Suprapubic skin (tissue), 4 donors: ENCODE measurements at regions not wholly inside any gene's neighbourhood (a gene's known extent, or its start where the extent isn't known, plus 50 kb on each side); places are given as distances from the start of the nearest gene placed in this dataset.
"Not testable (repeated sequence)": the region's sequence is repeated elsewhere in the genome, so short reads cannot be mapped to it uniquely, and the experiment has no call there.

Experiments used
- DNase-seq, 2 donors: peaks; one replicate each; pipeline ENCODE4 v3.0.0-alpha.2; 2019; ENCODE audit warnings: low spot score in 2 of 2
- H3K27ac ChIP-seq: fragments of 200-600 bp; sonication (generic); one replicate; pipeline ENCODE4 v1.5.1; 2019
- H3K27me3 ChIP-seq: fragments of 200-600 bp; sonication (generic); one replicate; pipeline ENCODE4 v1.5.1; 2019
- H3K36me3 ChIP-seq: fragments of 200-600 bp; sonication (generic); one replicate; pipeline ENCODE4 v1.5.1; 2019
- H3K4me1 ChIP-seq: fragments of 200-600 bp; sonication (generic); one replicate; pipeline ENCODE4 v1.5.1; 2019
- H3K4me3 ChIP-seq: fragments of 200-600 bp; sonication (generic); one replicate; pipeline ENCODE4 v1.5.1; 2019; ENCODE audit warnings: mild to moderate bottlenecking
- H3K9me3 ChIP-seq: fragments of 200-600 bp; sonication (generic); one replicate; pipeline ENCODE4 v1.5.1; 2019
- EP300 ChIP-seq: sonication (generic); formaldehyde crosslinking; IDR thresholded peaks from one replicate; pipeline ENCODE4 v1.6.1; 2017; ENCODE audit warnings: antibody characterized with exemption
- POLR2A ChIP-seq, 2 donors: fragments of 450-650 bp; IDR thresholded peaks; one replicate each; pipeline ENCODE4 v1.6.1; 2017; ENCODE audit warnings: antibody characterized with exemption in 2 of 2, mild to moderate bottlenecking in 2 of 2, moderate library complexity in 2 of 2
- POLR2AphosphoS5 ChIP-seq, 3 donors: sonication (generic); formaldehyde crosslinking; IDR thresholded peaks; one replicate each; pipeline ENCODE4 v1.6.1; 2017; ENCODE audit warnings: antibody characterized with exemption in 3 of 3
- WGBS: methylation state at CpG from one replicate; pipeline ENCODE4 v1.1.5; 2018; 5-methylcytosine and 5-hydroxymethylcytosine counted together
- TF ChIP-seq, protein P1 (sequence below), 2 donors: fragments of 200-600 bp in 1 of 2; fragments of 450-650 bp in 1 of 2; sonication (generic) in 1 of 2; IDR thresholded peaks; one replicate each; pipeline ENCODE4 v1.5.1; 2016 to 2019; ENCODE audit warnings: antibody characterized with exemption in 2 of 2, mild to moderate bottlenecking in 1 of 2, moderate library complexity in 1 of 2

DNA sequence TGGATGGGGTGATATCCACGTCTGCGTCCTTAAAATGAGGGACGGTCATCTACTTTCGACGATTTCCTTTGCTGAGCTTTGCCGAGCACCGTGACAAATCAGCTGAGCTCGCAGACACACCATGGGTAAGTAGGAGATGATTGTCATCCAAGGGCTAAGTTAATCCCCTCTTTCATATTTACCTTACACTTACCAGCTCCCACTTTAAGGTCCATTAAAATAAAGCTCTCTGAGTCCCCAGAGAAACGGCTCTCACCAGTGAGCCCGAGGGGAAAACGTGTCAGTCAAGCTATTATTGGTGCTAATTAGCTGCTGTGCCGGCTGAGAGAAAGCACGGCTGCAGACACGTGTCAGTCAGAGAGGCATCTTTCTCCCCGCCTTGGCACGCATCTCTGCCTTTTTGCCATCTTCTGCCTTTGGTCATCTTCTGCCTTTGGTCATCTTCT is 72.2 kb downstream of the CRLF2 start:
- peak; percentile 5 to 74 for DNase-seq
- Histone ChIP-seq H3K27me3 (peaks cover 5% of the 10 kb centered on the region), H3K4me3 (no peak overlapping the region), H3K9me3 (no peaks in the 10 kb centered on the region), H3K36me3 (no peaks in the 10 kb centered on the region), H3K27ac (no peak overlapping the region), H3K4me1 (no peaks in the 10 kb centered on the region)
- 46% methylated on average over 16 of the region's 16 CpGs for WGBS
- TF ChIP-seq POLR2AphosphoS5 (IDR thresholded peaks at IDR 0.05) (no peak), POLR2A (IDR thresholded peaks at IDR 0.05) (no peak), EP300 (no peak)
- TF ChIP-seq, protein P1, sequence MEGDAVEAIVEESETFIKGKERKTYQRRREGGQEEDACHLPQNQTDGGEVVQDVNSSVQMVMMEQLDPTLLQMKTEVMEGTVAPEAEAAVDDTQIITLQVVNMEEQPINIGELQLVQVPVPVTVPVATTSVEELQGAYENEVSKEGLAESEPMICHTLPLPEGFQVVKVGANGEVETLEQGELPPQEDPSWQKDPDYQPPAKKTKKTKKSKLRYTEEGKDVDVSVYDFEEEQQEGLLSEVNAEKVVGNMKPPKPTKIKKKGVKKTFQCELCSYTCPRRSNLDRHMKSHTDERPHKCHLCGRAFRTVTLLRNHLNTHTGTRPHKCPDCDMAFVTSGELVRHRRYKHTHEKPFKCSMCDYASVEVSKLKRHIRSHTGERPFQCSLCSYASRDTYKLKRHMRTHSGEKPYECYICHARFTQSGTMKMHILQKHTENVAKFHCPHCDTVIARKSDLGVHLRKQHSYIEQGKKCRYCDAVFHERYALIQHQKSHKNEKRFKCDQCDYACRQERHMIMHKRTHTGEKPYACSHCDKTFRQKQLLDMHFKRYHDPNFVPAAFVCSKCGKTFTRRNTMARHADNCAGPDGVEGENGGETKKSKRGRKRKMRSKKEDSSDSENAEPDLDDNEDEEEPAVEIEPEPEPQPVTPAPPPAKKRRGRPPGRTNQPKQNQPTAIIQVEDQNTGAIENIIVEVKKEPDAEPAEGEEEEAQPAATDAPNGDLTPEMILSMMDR (IDR thresholded peaks at IDR 0.05): no peak

DNA sequence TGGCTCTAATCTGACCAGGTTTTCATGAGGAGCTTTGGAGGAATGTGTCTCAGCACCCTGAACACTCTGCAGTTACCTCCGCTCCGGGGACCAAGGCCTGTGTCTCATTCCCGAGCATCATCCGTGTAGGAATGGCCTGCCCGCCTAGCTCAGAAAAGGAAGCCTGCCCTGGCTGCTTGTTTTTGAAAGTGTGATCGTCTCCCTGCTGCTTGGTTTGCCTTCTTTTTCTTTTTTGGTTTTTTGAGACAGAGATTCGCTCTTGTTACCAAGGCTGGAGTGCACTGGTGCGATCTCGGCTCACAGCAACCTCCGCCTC is 73.3 kb downstream of the CRLF2 start:
- Histone ChIP-seq H3K27me3 (peaks cover 5% of the 10 kb centered on the region), H3K4me3 (no peak overlapping the region), H3K4me1 (no peaks in the 10 kb centered on the region), H3K9me3 (no peaks in the 10 kb centered on the region), H3K27ac (no peak overlapping the region), H3K36me3 (no peaks in the 10 kb centered on the region)
- TF ChIP-seq, protein P1 (IDR thresholded peaks at IDR 0.05): no peak
- no peak for TF ChIP-seq POLR2AphosphoS5 (IDR thresholded peaks at IDR 0.05)
- TF ChIP-seq EP300: no peak
- TF ChIP-seq POLR2A (IDR thresholded peaks at IDR 0.05): no peak
- peak in 1 of 2 donors; percentile 67 for DNase-seq
- WGBS: 72% methylated on average over 10 of the region's 10 CpGs

DNA sequence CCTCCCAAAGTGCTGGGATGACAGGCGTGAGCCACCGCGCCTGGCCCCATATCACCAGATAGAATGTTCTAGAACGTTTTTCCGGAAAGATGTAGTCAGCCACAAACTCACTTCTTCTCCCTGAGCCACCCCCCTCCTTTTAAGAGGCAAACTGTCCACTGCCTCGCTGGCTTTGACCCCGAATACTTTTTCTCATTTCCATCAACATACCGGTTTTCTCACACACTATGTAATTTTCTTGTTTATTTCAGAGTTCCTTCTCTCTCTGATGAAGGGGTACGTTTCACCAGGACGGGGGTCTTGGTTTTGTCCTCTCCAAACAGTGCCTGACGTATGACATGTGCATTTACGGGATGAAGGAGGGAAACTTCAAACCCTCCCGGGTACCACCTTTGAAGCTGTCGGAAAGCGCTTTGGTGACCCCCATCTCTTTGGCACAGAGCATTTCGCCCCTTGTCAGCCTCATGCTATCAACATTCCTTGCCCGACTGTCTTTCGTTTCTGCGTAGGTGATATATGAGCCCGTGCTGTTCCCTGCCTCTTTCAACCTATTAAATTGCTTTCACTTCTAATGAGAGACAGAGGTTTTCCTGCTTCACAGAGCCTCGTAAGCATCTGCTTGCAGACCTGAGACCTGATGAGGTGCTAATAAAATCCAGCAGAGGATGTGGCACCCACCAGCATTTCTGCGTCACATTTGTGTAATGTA is 73.8 kb downstream of the CRLF2 start:
- peak; percentile 15 to 20 for DNase-seq
- Histone ChIP-seq H3K27ac (no peak overlapping the region), H3K4me3 (no peak overlapping the region), H3K4me1 (no peaks in the 10 kb centered on the region), H3K9me3 (no peaks in the 10 kb centered on the region), H3K27me3 (peaks cover 5% of the 10 kb centered on the region), H3K36me3 (no peaks in the 10 kb centered on the region)
- TF ChIP-seq, protein P1 (IDR thresholded peaks at IDR 0.05): no peak
- TF ChIP-seq EP300 (no peak), POLR2A (IDR thresholded peaks at IDR 0.05) (no peak), POLR2AphosphoS5 (IDR thresholded peaks at IDR 0.05) (no peak)
- WGBS: 44% methylated on average over 22 of the region's 22 CpGs

DNA sequence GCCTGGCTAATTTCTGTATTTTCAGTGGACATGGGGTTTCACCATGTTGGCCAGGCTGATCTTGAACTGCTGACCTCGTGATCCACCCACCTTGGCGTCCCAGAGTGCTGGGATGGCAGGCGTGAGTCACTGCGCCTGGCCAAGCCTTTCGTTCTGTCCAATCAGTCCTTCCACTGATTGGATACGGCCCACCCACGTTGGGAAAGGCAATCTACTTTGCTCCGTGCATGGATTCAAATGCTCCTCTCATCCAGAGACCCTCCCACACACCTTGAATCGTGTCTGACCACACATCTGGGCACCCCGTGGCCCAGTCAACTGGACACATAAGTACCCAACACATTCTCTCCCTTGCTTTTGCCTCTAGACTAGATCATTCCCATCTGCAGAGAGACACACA is 74.9 kb downstream of the CRLF2 start:
- WGBS: 92% methylated on average over 9 of the region's 10 CpGs
- H3K4me3 ChIP-seq: no peak overlapping the region
- no peak for TF ChIP-seq POLR2A (IDR thresholded peaks at IDR 0.05)
- no peak for TF ChIP-seq EP300
- H3K27ac ChIP-seq: no peak overlapping the region
- no peaks in the 10 kb centered on the region for H3K4me1 ChIP-seq
- peaks cover 5% of the 10 kb centered on the region for H3K27me3 ChIP-seq
- no peaks in the 10 kb centered on the region for H3K9me3 ChIP-seq
- DNase-seq: peak in 1 of 2 donors; percentile 62
- H3K36me3 ChIP-seq: no peaks in the 10 kb centered on the region

DNA sequence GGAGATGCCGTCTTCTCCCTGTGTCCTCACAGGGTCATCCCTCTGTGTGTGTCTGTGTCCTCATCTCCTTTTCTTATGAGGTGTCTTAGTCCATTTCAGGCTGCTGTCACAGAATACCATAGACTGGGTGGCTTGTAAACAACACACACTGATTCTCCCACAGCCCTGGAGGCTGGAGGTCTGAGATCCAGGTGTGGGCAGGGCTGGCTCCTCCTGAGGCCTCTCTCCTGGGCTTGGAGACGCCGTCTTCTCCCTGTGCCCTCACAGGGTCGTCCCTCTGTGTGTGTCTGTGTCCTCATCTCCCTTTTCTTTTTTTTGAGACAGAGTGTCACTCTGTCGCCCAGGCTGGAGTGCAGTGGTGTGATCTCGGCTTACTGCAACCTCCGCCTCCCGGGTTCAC is 75.9 kb downstream of the CRLF2 start:
- not testable (repeated sequence) for H3K4me3 ChIP-seq, H3K36me3 ChIP-seq, H3K9me3 ChIP-seq, H3K4me1 ChIP-seq, DNase-seq, H3K27ac ChIP-seq, H3K27me3 ChIP-seq
- WGBS: 73% methylated on average over 7 of the region's 8 CpGs

DNA sequence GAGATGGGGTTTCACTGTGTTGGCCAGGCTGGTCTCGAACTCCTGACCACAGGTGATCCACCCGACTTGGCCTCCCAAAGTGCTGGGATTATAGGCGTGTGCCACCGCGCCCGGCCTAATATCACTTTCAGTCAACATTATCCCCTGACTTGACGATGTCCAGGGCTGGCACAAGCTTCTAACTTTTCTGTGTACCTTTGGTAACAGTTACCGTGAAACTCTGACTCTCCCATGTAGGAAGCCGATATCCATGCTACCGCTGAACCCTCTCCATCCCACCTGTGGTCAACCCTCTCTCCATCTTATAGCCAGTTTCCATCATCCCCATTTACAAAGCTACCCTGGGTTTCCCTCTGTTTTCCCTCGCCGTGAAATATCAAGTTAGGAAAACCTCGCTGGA is 77.5 kb downstream of the CRLF2 start:
- DNase-seq: peak in 1 of 2 donors; percentile 45
- peaks cover 5% of the 10 kb centered on the region for H3K27me3 ChIP-seq
- no peaks in the 10 kb centered on the region for H3K4me1 ChIP-seq
- no peak for TF ChIP-seq POLR2A (IDR thresholded peaks at IDR 0.05)
- TF ChIP-seq POLR2AphosphoS5 (IDR thresholded peaks at IDR 0.05): no peak
- WGBS: 89% methylated on average over 13 of the region's 13 CpGs
- H3K27ac ChIP-seq: no peak overlapping the region
- no peak overlapping the region for H3K4me3 ChIP-seq
- H3K9me3 ChIP-seq: no peaks in the 10 kb centered on the region
- no peaks in the 10 kb centered on the region for H3K36me3 ChIP-seq

DNA sequence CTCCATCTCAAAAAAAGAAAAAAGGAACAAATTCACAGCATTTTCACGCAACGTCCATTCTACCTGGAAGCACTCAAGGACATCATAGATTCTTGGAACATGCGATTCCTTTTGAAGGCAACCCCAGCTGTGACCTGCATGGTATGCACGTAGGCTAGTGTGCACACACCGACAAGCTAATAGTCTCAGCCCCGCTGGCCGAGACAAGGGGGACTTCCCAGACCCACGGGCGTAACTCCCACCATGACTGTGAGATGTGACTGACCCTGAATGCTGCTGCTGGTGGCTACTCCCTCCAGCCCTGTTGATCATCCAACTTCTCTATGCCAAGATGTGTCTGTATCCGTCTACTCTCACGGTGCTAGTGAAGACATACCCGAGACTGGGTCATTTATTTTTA is 78.3 kb downstream of the CRLF2 start:
- DNase-seq: peak in 1 of 2 donors; percentile 67
- H3K4me1 ChIP-seq: no peaks in the 10 kb centered on the region
- no peak overlapping the region for H3K27ac ChIP-seq
- WGBS: 89% methylated on average over 12 of the region's 12 CpGs
- no peaks in the 10 kb centered on the region for H3K9me3 ChIP-seq
- H3K36me3 ChIP-seq: no peaks in the 10 kb centered on the region
- TF ChIP-seq POLR2AphosphoS5 (IDR thresholded peaks at IDR 0.05): no peak
- TF ChIP-seq, protein P1 (IDR thresholded peaks at IDR 0.05): no peak
- no peak for TF ChIP-seq POLR2A (IDR thresholded peaks at IDR 0.05)
- TF ChIP-seq EP300: no peak
- peaks cover 2% of the 10 kb centered on the region for H3K27me3 ChIP-seq
- H3K4me3 ChIP-seq: no peak overlapping the region
